ENCODE measurements at regions not wholly inside any gene's neighbourhood (a gene's known extent, or its start where the extent isn't known, plus 50 kb on each side); places are given as distances from the start of the nearest gene placed in this dataset.

GRCh38 chr12:90079529-90080210 lies 371.0 kb upstream of the ATP2B1 start:
- Mint-ChIP-seq H3K36me3 (ENCODE audit: insufficient read depth in 1 of 3, low read depth in 3 of 3) (no peaks in the 10 kb centered on the region), H3K27me3 (ENCODE audit: low read depth) (no peaks in the 10 kb centered on the region; the same call in 1 of the 2 replicates), H3K4me1 (peaks cover 3 to 4% of the 10 kb centered on the region in 2 experiments; a peak in 3 of 4 replicates), H3K4me3 (no peak overlapping the region), H3K9me3 (no peaks in the 10 kb centered on the region), H3K27ac (no peak overlapping the region)
- Histone ChIP-seq H3K79me2 (ENCODE audit: insufficient read depth, low read length) (no peaks in the 10 kb centered on the region), H2BK15ac (ENCODE audit: low read depth, low read length) (no peak overlapping the region), H3K27ac (ENCODE audit: insufficient read length, low read depth, low read length) (no peak overlapping the region), H2BK120ac (ENCODE audit: low read depth, low read length, poor library complexity, severe bottlenecking) (no peak overlapping the region), H3K9ac (ENCODE audit: extremely low read depth, insufficient read length, low read length) (no peak overlapping the region), H4K91ac (ENCODE audit: insufficient read length, low read depth, low read length) (no peak overlapping the region), H4K8ac (replicated peaks; ENCODE audit: insufficient read length, low read depth, low read length) (no peak overlapping the region), H3K9me3 (ENCODE audit: control insufficient read depth, low read depth, low read length) (no peaks in the 10 kb centered on the region), H3K4me1 (ENCODE audit: insufficient read depth, low read length) (no peaks in the 10 kb centered on the region), H3K14ac (ENCODE audit: insufficient read depth, low read length) (no peak overlapping the region), H3K56ac (ENCODE audit: insufficient read length, low read depth, low read length) (no peak overlapping the region), H2BK20ac (ENCODE audit: low read depth, low read length, poor library complexity, severe bottlenecking) (no peak overlapping the region), H2BK12ac (ENCODE audit: insufficient read length, low read depth, low read length) (no peak overlapping the region), H3T11ph (ENCODE audit: low read length) (no peak overlapping the region), H4K20me1 (ENCODE audit: control insufficient read depth, insufficient read depth, insufficient read length) (no peaks in the 10 kb centered on the region), H3K18ac (ENCODE audit: insufficient read length, low read depth, low read length) (no peak overlapping the region), H3K23ac (ENCODE audit: insufficient read length, low read depth, low read length) (no peak overlapping the region), H3K4me2 (ENCODE audit: insufficient read depth, insufficient read length, low read length) (no peak overlapping the region), H3K23me2 (ENCODE audit: insufficient read length, low read depth, low read length, poor library complexity, severe bottlenecking) (no peaks in the 10 kb centered on the region), H2AK5ac (ENCODE audit: insufficient read length, low read length) (no peak overlapping the region), H4K5ac (ENCODE audit: insufficient read length, low read depth, low read length) (no peak overlapping the region), H2AFZ (ENCODE audit: low read length) (no peak overlapping the region), H3K4ac (ENCODE audit: low read depth, low read length) (no peak overlapping the region), H3K27me3 (ENCODE audit: insufficient read depth, low read length) (no peaks in the 10 kb centered on the region), H3K79me1 (ENCODE audit: insufficient read depth, low read depth, low read length, poor library complexity, severe bottlenecking) (no peaks in the 10 kb centered on the region), H2BK5ac (ENCODE audit: insufficient read length, low read length) (no peak overlapping the region)
- TF ChIP-seq CTCF (conservative IDR thresholded peaks at IDR 0.05): no peak
- DNase-seq: no peak
- WGBS (ENCODE audit: extremely low coverage, insufficient read length, low lambda C conversion rate): no CpG with 5 or more reads among the region's 4 CpGs

Measured in H9 (cell line).